HepG2 (cell line): ENCODE measurements at regions not wholly inside any gene's neighbourhood (a gene's known extent, or its start where the extent isn't known, plus 50 kb on each side); places are given as distances from the start of the nearest gene placed in this dataset.

Experiments
- ARNT ChIP-seq: fragments of 450-650 bp; IDR thresholded peaks from 2 replicates; pipeline ENCODE4 v1.6.1; 2017
- CTCF ChIP-seq: sonication (generic); formaldehyde crosslinking; IDR thresholded peaks from 2 replicates; pipeline ENCODE4 v1.5.0; 2020; ENCODE audit warnings: mild to moderate bottlenecking, missing genetic modification reagents, moderate library complexity
- IRF2 ChIP-seq: IDR thresholded peaks from 2 replicates; pipeline ENCODE4 v1.6.1; 2018; ENCODE audit warnings: missing genetic modification reagents, missing compliant biosample characterization
- KDM5A ChIP-seq: fragments of 200-600 bp; sonication (generic); IDR thresholded peaks from 2 replicates; pipeline ENCODE4 v1.7.0; 2018; ENCODE audit warnings: antibody characterized with exemption, mild to moderate bottlenecking, low read length, borderline replicate concordance
- MAFG ChIP-seq: sonication (generic); formaldehyde crosslinking; IDR thresholded peaks from 2 replicates; pipeline ENCODE4 v1.5.1; 2020; ENCODE audit warnings: mild to moderate bottlenecking, missing genetic modification reagents
- NBN ChIP-seq: fragments of 450-650 bp; conservative IDR thresholded peaks from 2 replicates; pipeline ENCODE4 v1.6.1; 2017
- NFE2L2 ChIP-seq: fragments of 150-350 bp; IDR thresholded peaks from 2 replicates; pipeline ENCODE4 v1.6.1; 2014; ENCODE audit warnings: low read length
- PHF20 ChIP-seq: sonication (generic); formaldehyde crosslinking; IDR thresholded peaks from 2 replicates; pipeline ENCODE4 v1.5.0; 2020; ENCODE audit warnings: mild to moderate bottlenecking, missing genetic modification reagents
- STAT5B ChIP-seq: sonication (generic); formaldehyde crosslinking; IDR thresholded peaks from 2 replicates; pipeline ENCODE4 v1.4.0; 2020; ENCODE audit warnings: missing genetic modification reagents
- THAP9 ChIP-seq: sonication (generic); formaldehyde crosslinking; IDR thresholded peaks from 2 replicates; pipeline ENCODE4; 2020; ENCODE audit warnings: missing genetic modification reagents, mild to moderate bottlenecking, borderline replicate concordance
- YEATS2 ChIP-seq: sonication (generic); formaldehyde crosslinking; IDR thresholded peaks from 2 replicates; pipeline ENCODE4 v1.4.0; 2020; ENCODE audit warnings: missing genetic modification reagents, borderline replicate concordance
- ZNF18 ChIP-seq: sonication (generic); formaldehyde crosslinking; IDR thresholded peaks from 2 replicates; pipeline ENCODE4 v1.8.0; 2022; ENCODE audit warnings: mild to moderate bottlenecking, missing genetic modification reagents; ENCODE audit not compliant: insufficient replicate concordance
- ZNF468 ChIP-seq: sonication (generic); formaldehyde crosslinking; IDR thresholded peaks from 2 replicates; pipeline ENCODE4 v1.8.0; 2022; ENCODE audit warnings: mild to moderate bottlenecking, moderate library complexity, missing genetic modification reagents
- ZNF562 ChIP-seq: sonication (generic); formaldehyde crosslinking; IDR thresholded peaks from 2 replicates; pipeline ENCODE4 v1.8.0; 2022; ENCODE audit warnings: missing genetic modification reagents, borderline replicate concordance
- ZNF660 ChIP-seq: sonication (generic); formaldehyde crosslinking; IDR thresholded peaks from 2 replicates; pipeline ENCODE4 v1.5.1; 2020; ENCODE audit warnings: mild to moderate bottlenecking, low read depth, missing genetic modification reagents, borderline replicate concordance
- ZNF773 ChIP-seq: sonication (generic); formaldehyde crosslinking; IDR thresholded peaks from 2 replicates; pipeline ENCODE4 v1.4.0; 2020; ENCODE audit warnings: missing genetic modification reagents, borderline replicate concordance
- TF ChIP-seq, protein P1 (sequence below): IDR thresholded peaks from 2 replicates; pipeline ENCODE4 v1.6.1; 2016; ENCODE audit warnings: low read depth, missing genetic modification reagents, missing compliant biosample characterization

DNA sequence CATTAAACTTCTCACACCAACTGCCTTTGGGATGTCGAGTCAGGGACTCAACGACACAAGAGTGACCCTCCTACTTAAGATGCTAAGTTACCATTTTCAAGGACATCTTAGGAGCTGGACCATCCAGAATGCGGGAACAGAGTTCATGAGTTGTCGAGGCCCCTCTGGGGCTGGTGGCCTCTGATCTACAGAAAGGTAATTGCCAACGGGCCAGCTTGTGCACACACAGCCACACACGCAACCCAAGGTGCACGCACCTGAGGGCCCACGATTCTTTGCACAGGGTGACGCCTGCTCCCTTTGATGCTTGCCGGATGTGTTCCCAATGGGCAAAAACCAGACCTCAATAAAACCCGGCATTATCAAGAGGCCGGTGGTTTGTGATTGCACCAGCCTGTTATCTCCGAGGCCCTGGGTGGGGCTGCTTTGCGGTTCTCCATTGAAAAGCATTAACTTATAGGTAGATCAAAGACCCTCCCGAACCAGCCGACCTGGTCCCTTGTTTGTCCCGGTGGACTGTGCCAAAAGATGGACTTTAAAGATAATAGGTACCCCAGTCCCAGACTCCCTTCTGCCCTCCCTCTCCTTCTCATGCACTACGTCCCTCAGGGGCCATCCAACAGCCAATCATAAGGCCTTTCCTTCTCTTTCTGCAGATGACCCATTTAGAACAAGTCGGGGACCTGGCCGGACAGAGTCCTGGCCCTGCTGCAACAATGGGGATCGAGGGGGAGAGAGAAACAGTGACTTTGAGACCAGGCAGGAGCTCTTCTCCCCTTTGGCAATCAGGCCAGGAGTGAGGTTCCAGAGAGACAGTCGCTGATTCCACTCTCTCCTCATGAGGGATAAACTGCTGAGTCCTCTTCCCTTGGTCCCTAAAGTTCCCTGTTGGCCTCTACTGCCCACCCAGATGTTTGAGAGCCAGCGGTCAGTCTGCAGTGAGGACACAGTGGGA is 292.5 kb downstream of the SOX9 start (continued):
- no peak for TF ChIP-seq CTCF
- peak; percentile 93 for TF ChIP-seq IRF2 (CRISPR knock-in tag)
- TF ChIP-seq NFE2L2, result no peak
- peak; percentile 61; the same call in 1 of the 2 replicates for TF ChIP-seq YEATS2
- TF ChIP-seq, protein P1, sequence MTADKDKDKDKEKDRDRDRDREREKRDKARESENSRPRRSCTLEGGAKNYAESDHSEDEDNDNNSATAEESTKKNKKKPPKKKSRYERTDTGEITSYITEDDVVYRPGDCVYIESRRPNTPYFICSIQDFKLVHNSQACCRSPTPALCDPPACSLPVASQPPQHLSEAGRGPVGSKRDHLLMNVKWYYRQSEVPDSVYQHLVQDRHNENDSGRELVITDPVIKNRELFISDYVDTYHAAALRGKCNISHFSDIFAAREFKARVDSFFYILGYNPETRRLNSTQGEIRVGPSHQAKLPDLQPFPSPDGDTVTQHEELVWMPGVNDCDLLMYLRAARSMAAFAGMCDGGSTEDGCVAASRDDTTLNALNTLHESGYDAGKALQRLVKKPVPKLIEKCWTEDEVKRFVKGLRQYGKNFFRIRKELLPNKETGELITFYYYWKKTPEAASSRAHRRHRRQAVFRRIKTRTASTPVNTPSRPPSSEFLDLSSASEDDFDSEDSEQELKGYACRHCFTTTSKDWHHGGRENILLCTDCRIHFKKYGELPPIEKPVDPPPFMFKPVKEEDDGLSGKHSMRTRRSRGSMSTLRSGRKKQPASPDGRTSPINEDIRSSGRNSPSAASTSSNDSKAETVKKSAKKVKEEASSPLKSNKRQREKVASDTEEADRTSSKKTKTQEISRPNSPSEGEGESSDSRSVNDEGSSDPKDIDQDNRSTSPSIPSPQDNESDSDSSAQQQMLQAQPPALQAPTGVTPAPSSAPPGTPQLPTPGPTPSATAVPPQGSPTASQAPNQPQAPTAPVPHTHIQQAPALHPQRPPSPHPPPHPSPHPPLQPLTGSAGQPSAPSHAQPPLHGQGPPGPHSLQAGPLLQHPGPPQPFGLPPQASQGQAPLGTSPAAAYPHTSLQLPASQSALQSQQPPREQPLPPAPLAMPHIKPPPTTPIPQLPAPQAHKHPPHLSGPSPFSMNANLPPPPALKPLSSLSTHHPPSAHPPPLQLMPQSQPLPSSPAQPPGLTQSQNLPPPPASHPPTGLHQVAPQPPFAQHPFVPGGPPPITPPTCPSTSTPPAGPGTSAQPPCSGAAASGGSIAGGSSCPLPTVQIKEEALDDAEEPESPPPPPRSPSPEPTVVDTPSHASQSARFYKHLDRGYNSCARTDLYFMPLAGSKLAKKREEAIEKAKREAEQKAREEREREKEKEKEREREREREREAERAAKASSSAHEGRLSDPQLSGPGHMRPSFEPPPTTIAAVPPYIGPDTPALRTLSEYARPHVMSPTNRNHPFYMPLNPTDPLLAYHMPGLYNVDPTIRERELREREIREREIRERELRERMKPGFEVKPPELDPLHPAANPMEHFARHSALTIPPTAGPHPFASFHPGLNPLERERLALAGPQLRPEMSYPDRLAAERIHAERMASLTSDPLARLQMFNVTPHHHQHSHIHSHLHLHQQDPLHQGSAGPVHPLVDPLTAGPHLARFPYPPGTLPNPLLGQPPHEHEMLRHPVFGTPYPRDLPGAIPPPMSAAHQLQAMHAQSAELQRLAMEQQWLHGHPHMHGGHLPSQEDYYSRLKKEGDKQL (CRISPR knock-in tag), result peak; percentile 97
- no peak for TF ChIP-seq ZNF562 (CRISPR knock-in tag)
- TF ChIP-seq KDM5A, result no peak; the same call in 1 of the 2 replicates
- peak; percentile 72 for TF ChIP-seq STAT5B (CRISPR knock-in tag)
- TF ChIP-seq ARNT, result peak; percentile 99
- no peak for TF ChIP-seq MAFG (CRISPR knock-in tag)
- no peak for TF ChIP-seq NBN
- peak; percentile 75 for TF ChIP-seq THAP9
- no peak for TF ChIP-seq ZNF660
- TF ChIP-seq ZNF773, result 0 out of 2 replicates have a peak, but pooled peaks have one; percentile 56
- no peak for TF ChIP-seq ZNF18 (CRISPR knock-in tag)
- TF ChIP-seq ZNF468 (CRISPR knock-in tag), result 0 out of 2 replicates have a peak, but pooled peaks have one; percentile 18
- TF ChIP-seq PHF20 (CRISPR knock-in tag), result no peak
